MV-4-11 (cell line): ENCODE measurements at regions not wholly inside any gene's neighbourhood (a gene's known extent, or its start where the extent isn't known, plus 50 kb on each side); places are given as distances from the start of the nearest gene placed in this dataset.

Source experiments
- DNase-seq: peaks from one replicate; lab custom pipeline; 2025; lab: John Stamatoyannopoulos, UW

DNA sequence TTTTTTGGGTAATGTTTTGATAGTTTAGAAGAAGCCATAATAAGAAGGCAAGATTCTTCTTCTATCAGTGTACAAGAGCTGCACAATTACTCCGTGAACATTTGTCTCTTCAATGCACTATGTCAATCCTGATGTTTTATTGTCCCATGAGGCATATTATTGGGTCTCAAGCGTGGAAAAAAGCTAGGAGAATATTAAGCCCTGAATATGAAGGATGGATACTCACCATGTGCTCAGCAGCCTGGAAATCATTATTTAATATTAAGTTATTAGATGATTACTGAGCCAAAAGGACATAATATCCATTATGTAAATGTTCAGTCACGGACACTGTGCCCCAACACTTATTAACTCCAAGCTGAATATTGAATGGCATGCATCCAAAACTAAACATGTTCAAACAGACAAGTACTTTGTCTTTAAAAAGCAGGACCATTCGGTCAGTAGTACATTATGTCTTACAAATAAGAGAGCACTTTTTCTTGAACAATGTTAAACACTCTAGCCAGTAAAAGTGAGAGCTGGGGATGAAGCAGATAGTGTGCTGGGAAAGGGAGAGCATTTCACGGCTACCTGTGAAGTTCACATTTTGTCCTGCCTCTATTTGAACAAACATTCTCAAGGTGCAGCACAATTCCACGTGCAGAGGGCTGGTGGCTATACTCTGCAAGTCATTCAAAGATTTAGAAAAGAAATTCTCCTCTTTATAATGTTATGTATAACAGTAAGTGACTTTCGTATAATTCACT, 70.6 kb upstream of the CNR1 start:
- no peak for DNase-seq

GRCh38 chr6:88232753-88233152, 66.6 kb upstream of the CNR1 start:
- DNase-seq = no peak

DNA sequence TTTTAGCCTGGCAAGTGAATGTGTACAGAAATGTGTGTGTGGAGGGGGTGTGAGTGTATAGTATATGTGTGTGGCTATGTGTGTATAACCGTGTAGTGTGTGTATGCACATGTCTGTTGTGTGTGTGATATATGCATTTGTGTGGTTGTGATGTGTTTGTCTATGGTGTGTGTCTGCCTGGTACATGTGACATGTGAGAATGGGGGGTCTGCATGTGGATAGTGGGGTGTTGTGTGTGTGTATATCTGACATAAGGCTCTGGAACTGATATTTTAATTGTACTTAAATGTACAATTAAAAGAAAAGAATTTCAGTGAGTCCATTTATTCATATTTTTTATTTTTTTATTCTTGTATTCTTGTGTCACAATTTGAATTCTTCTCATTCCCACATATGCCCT, 57.2 kb upstream of the CNR1 start:
- DNase-seq = no peak

- no peak for DNase-seq
Observed at GRCh38 chr6:88220493-88220892, 54.3 kb upstream of the CNR1 start.

GRCh38 chr6:88216182-88216581, 50.0 kb upstream of the CNR1 start:
- DNase-seq = no peak
